Panc1 (cell line): ENCODE measurements at regions not wholly inside any gene's neighbourhood (a gene's known extent, or its start where the extent isn't known, plus 50 kb on each side); places are given as distances from the start of the nearest gene placed in this dataset.
"Not testable (repeated sequence)": the region's sequence is repeated elsewhere in the genome, so short reads cannot be mapped to it uniquely, and the experiment has no call there.

Experiments used
- ATAC-seq: fragments of 200-7000 bp; cut with Tn5 transposase; 2 replicates; pipeline ENCODE4 v1.9.1; 2020; ENCODE audit warnings: mild to moderate bottlenecking, moderate library complexity
- BruUV-seq: library from RNA; stranded (reverse); fragments of 400-500 nt; replicated peaks from 2 replicates; lab custom pipeline; 2021; lab: Mats Ljungman, UMichigan
- CTCF ChIA-PET: fragments of 300-600 bp; sonication (Branson Sonifier 250); formaldehyde crosslinking; loops from one replicate; lab custom pipeline; 2022; ENCODE audit warnings: antibody characterized with exemption; lab: Charles Lee
- POLR2A ChIA-PET: fragments of 300-600 bp; sonication (Branson Sonifier 250); formaldehyde crosslinking; loops from one replicate; lab custom pipeline; 2022; ENCODE audit warnings: antibody characterized with exemption; lab: Charles Lee
- DNase-seq: peaks from one replicate; pipeline ENCODE4 v3.0.0-alpha.2; 2010; ENCODE audit warnings: low read depth, low spot score
- H3K27ac ChIP-seq: 2 replicates; pipeline ENCODE4 v1.5.1; 2011; ENCODE audit warnings: mild to moderate bottlenecking, low read length, inconsistent platforms
- H3K27me3 ChIP-seq: fragments of 200-500 bp; sonication (Bioruptor generic); 2 replicates; pipeline ENCODE4 v1.6.0; 2014; ENCODE audit warnings: low read length, inconsistent platforms; ENCODE audit not compliant: control insufficient read depth, insufficient read depth
- H3K36me3 ChIP-seq: fragments of 200-500 bp; sonication (Bioruptor generic); 2 replicates; pipeline ENCODE4 v1.5.1; 2014; ENCODE audit warnings: inconsistent platforms, mild to moderate bottlenecking, low read length, moderate library complexity; ENCODE audit not compliant: control insufficient read depth, insufficient read depth
- H3K4me1 ChIP-seq: 2 replicates; pipeline ENCODE4 v1.5.1; 2011; ENCODE audit warnings: inconsistent platforms, mild to moderate bottlenecking, low read length, moderate library complexity; ENCODE audit not compliant: control insufficient read depth, insufficient read depth
- H3K4me3 ChIP-seq, 2 experiments: 2 replicates each; pipeline ENCODE4 v1.5.1; 2011 to 2012; ENCODE audit warnings: low read depth in 2 of 2, low read length in 2 of 2, mild to moderate bottlenecking in 2 of 2, inconsistent platforms in 1 of 2, moderate library complexity in 1 of 2
- H3K9me3 ChIP-seq: fragments of 200-500 bp; sonication (Bioruptor generic); 2 replicates; pipeline ENCODE4 v1.5.1; 2014; ENCODE audit warnings: low read depth, mild to moderate bottlenecking, inconsistent platforms, low read length, moderate library complexity; ENCODE audit not compliant: control insufficient read depth, insufficient read depth
- CTCF ChIP-seq: fragments of 450-650 bp; IDR thresholded peaks from 2 replicates; pipeline ENCODE4 v1.5.1; 2017; ENCODE audit warnings: mild to moderate bottlenecking
- POLR2AphosphoS5 ChIP-seq: IDR thresholded peaks from 2 replicates; pipeline ENCODE4 v1.6.1; 2012; ENCODE audit warnings: mild to moderate bottlenecking, low read depth, low read length, moderate library complexity
- REST ChIP-seq, 2 experiments: IDR thresholded peaks; 2 replicates each; pipeline ENCODE4 v1.6.1; 2011 to 2012; ENCODE audit warnings: low read depth in 2 of 2, control low read depth in 1 of 2, low read length in 1 of 2, mild to moderate bottlenecking in 1 of 2, moderate library complexity in 1 of 2; ENCODE audit not compliant: insufficient read depth in 1 of 2
- SIN3A ChIP-seq: IDR thresholded peaks from 2 replicates; pipeline ENCODE4 v1.6.1; 2012; ENCODE audit warnings: low read depth, mild to moderate bottlenecking, low read length, moderate library complexity, borderline replicate concordance; ENCODE audit not compliant: insufficient read depth
- TCF7L2 ChIP-seq: IDR thresholded peaks from 2 replicates; pipeline ENCODE4 v1.6.1; 2011; ENCODE audit warnings: mild to moderate bottlenecking, low read depth, low read length, inconsistent platforms
- in situ Hi-C: cut with HindIII; loops from 2 replicates; pipeline ENCODE4 v1.10.0; 2016; ENCODE audit warnings: low sequenced_read_pairs, low pct_unique_long_range_greater_than_20kb
- intact Hi-C: fragments of 100-400 bp; cut with micrococcal nuclease; formaldehyde crosslinking; loops from one replicate; pipeline ENCODE4 v1.10.0; 2022; ENCODE audit not compliant: unreplicated experiment

GRCh38 chr5:2075365-2075764 lies 192.6 kb upstream of the IRX4 start:
- Histone ChIP-seq H3K4me1 (no peaks in the 10 kb centered on the region), H3K27ac (no peak overlapping the region), H3K36me3 (no peaks in the 10 kb centered on the region), H3K4me3 (no peak overlapping the region), H3K9me3 (0 out of 2 replicates have a peak, but pooled peaks cover 4% of the 10 kb centered on the region), H3K27me3 (no peaks in the 10 kb centered on the region; the same call in none of the 2 replicates)
- intact Hi-C loops = no loop called here
- in situ Hi-C loops = no loop called here
- no TSS peak for BruUV-seq
- DNase-seq (no peak), ATAC-seq (no peak)
- POLR2A ChIA-PET = no interaction called here
- TF ChIP-seq REST (IDR thresholded peaks at IDR 0.05; ENCODE audit: insufficient read depth in 1 of 2, low read depth in 2 of 2, low read length in 1 of 2) (no peak), POLR2AphosphoS5 (no peak), TCF7L2 (no peak), CTCF (no peak), SIN3A (no peak)
- CTCF ChIA-PET = no interaction called here

- no TSS peak for BruUV-seq
- no peak for DNase-seq
- CTCF ChIA-PET = no interaction called here
These were observed 188.8 kb upstream of the IRX4 start for GRCh38 chr5:2071562-2071961.

GRCh38 chr5:2070787-2071186 lies 188.1 kb upstream of the IRX4 start:
- DNase-seq, H3K4me3 ChIP-seq, H3K9me3 ChIP-seq, POLR2A ChIA-PET, BruUV-seq, H3K4me1 ChIP-seq, in situ Hi-C loops, intact Hi-C loops, H3K27me3 ChIP-seq, H3K27ac ChIP-seq, CTCF ChIA-PET, H3K36me3 ChIP-seq: not testable (repeated sequence)
- TF ChIP-seq CTCF = peak; percentile 68
- peak; percentile 71; the same call in 1 of the 2 replicates for ATAC-seq

More at GRCh38 chr5:2071562-2071961, 188.8 kb upstream of the IRX4 start:
- POLR2A ChIA-PET = no interaction called here
- H3K9me3 ChIP-seq = no peaks in the 10 kb centered on the region
- H3K36me3 ChIP-seq = no peaks in the 10 kb centered on the region
- intact Hi-C loops (no loop called here), in situ Hi-C loops (no loop called here)
- no peak overlapping the region for H3K4me3 ChIP-seq
- no peaks in the 10 kb centered on the region; the same call in 1 of the 2 replicates for H3K27me3 ChIP-seq
- ATAC-seq = no peak
- no peak overlapping the region for H3K27ac ChIP-seq
- no peak for TF ChIP-seq TCF7L2
- TF ChIP-seq POLR2AphosphoS5 = no peak
- no peaks in the 10 kb centered on the region for H3K4me1 ChIP-seq
